RWPE2 (cell line): ENCODE measurements at regions not wholly inside any gene's neighbourhood (a gene's known extent, or its start where the extent isn't known, plus 50 kb on each side); places are given as distances from the start of the nearest gene placed in this dataset.
"Not testable (repeated sequence)": the region's sequence is repeated elsewhere in the genome, so short reads cannot be mapped to it uniquely, and the experiment has no call there.

ENCODE experiments used
- ATAC-seq: fragments of 200-7000 bp; cut with Tn5 transposase; 3 replicates; pipeline ENCODE4 v1.9.1; 2021; ENCODE audit warnings: low read depth
- DNase-seq: peaks from one replicate; pipeline ENCODE4 v3.0.0-alpha.2; 2020; ENCODE audit warnings: low spot score
- H3K27ac ChIP-seq: fragments of 450-650 bp; 2 replicates; pipeline ENCODE4 v1.5.1; 2017; ENCODE audit warnings: mild to moderate bottlenecking; ENCODE audit not compliant: poor library complexity, severe bottlenecking
- H3K27me3 ChIP-seq: fragments of 250-450 bp; sonication (Bioruptor Pico); 2 replicates; pipeline ENCODE4 v1.5.1; 2021; ENCODE audit warnings: mild to moderate bottlenecking, moderate library complexity; ENCODE audit not compliant: insufficient read depth, poor library complexity, severe bottlenecking
- H3K36me3 ChIP-seq: fragments of 250-450 bp; sonication (Bioruptor Pico); 2 replicates; pipeline ENCODE4 v1.5.1; 2020; ENCODE audit warnings: low read depth, mild to moderate bottlenecking, moderate library complexity
- H3K4me1 ChIP-seq: fragments of 250-450 bp; sonication (Bioruptor Pico); 2 replicates; pipeline ENCODE4 v1.5.1; 2021; ENCODE audit warnings: mild to moderate bottlenecking, moderate library complexity; ENCODE audit not compliant: insufficient read depth, poor library complexity, severe bottlenecking
- H3K4me3 ChIP-seq: fragments of 250-450 bp; sonication (Bioruptor Pico); 2 replicates; pipeline ENCODE4 v1.5.1; 2021; ENCODE audit warnings: mild to moderate bottlenecking, moderate library complexity; ENCODE audit not compliant: severe bottlenecking
- H3K9me3 ChIP-seq: fragments of 250-450 bp; sonication (Bioruptor Pico); 2 replicates; pipeline ENCODE4 v1.5.1; 2021; ENCODE audit warnings: mild to moderate bottlenecking, moderate library complexity; ENCODE audit not compliant: severe bottlenecking
- TF ChIP-seq, protein P1 (sequence below): fragments of 450-650 bp; IDR thresholded peaks from one replicate; pipeline ENCODE4 v1.5.1; 2017; ENCODE audit warnings: mild to moderate bottlenecking, moderate library complexity; ENCODE audit not compliant: poor library complexity, severe bottlenecking

DNA sequence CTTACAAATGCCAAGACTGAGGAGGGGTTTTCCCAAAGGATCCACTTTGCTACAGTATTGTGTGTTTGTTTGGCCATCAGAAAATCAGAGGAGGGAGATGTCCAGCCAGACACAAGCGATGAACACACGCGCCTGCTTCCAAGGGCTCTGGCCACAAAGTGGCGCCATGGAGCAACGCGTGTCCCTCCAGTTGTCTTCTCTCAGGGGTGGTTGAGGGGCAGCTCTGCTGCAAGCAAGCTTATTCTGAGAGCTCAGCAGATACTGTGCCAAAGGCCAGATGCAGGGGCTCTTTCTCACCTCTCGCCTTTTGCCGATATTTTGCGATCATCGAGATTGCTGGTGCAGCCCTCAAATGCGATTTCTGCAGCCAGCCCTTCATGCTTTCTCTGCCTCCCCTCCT lies 88.9 kb upstream of the OSBPL11 start:
- DNase-seq (no peak), ATAC-seq (no peak)
- TF ChIP-seq, protein P1, sequence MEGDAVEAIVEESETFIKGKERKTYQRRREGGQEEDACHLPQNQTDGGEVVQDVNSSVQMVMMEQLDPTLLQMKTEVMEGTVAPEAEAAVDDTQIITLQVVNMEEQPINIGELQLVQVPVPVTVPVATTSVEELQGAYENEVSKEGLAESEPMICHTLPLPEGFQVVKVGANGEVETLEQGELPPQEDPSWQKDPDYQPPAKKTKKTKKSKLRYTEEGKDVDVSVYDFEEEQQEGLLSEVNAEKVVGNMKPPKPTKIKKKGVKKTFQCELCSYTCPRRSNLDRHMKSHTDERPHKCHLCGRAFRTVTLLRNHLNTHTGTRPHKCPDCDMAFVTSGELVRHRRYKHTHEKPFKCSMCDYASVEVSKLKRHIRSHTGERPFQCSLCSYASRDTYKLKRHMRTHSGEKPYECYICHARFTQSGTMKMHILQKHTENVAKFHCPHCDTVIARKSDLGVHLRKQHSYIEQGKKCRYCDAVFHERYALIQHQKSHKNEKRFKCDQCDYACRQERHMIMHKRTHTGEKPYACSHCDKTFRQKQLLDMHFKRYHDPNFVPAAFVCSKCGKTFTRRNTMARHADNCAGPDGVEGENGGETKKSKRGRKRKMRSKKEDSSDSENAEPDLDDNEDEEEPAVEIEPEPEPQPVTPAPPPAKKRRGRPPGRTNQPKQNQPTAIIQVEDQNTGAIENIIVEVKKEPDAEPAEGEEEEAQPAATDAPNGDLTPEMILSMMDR = no peak
- Histone ChIP-seq H3K4me3 (no peak overlapping the region), H3K27me3 (no peaks in the 10 kb centered on the region), H3K4me1 (no peaks in the 10 kb centered on the region), H3K27ac (no peak overlapping the region), H3K9me3 (no peaks in the 10 kb centered on the region), H3K36me3 (no peaks in the 10 kb centered on the region)

DNA sequence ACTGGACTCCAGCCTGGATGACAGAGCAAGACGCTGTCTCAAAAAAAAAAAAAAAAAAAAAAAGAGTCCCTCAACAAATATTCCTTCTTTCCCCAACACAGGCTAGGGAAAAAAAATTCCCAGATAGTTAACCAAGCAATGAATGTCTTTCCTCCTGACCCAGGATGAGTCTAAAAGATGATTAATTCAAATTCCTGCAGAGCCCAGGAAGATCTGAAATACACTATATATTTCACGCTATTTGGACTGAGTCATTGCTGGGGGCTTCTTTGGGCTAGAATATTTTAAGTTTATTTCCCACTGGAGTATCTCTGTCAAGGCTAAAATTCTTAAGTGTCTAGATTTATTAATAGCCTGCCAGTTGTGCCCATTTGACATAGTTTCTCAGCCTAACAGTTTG lies 90.4 kb upstream of the OSBPL11 start:
- not testable (repeated sequence) for ATAC-seq, H3K27me3 ChIP-seq, H3K4me1 ChIP-seq, DNase-seq, H3K36me3 ChIP-seq, H3K27ac ChIP-seq, H3K9me3 ChIP-seq, H3K4me3 ChIP-seq

DNA sequence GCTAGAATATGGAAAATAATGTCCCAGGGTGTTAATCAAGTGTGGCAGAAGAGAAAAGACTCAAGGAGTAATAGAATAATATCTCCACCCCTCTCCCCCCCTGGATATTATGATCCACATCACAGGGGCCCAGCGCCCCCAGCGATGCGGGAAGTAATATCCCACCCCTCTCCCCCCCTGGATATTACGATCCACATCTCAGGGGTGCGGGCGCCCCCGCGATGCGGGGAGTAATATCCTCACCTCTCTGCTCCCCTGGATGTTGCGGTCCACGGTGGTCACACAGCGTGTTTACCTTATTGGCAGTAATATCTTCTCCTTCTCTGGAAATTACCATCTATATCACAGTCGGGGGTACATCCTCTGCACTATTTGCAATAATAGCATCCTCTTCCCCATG lies 97.1 kb upstream of the OSBPL11 start:
- H3K36me3 ChIP-seq = no peaks in the 10 kb centered on the region
- H3K27me3 ChIP-seq = no peaks in the 10 kb centered on the region
- DNase-seq (no peak), ATAC-seq (no peak)
- H3K27ac ChIP-seq = no peak overlapping the region
- TF ChIP-seq, protein P1 = no peak
- H3K4me1 ChIP-seq = no peaks in the 10 kb centered on the region
- H3K4me3 ChIP-seq = no peak overlapping the region
- no peaks in the 10 kb centered on the region for H3K9me3 ChIP-seq

DNA sequence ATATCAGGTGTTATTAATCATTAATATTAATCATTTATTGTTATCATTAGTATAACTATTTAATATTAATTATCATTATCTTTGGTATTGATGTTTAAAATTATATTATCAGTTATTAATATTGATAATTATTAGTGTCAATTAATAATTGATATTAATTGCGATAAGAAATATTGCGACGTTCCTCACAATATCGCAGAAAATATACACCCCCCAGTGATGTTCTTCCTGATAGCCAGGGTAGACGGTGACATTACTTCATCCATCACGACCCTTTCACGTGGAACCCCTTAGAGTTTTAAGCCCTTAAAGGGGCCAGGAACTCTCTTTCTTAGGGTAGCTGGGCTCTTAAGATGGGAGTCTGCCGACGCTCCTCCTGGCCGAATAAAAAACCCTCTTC lies 98.6 kb upstream of the OSBPL11 start:
- H3K27ac ChIP-seq = no peak overlapping the region
- H3K9me3 ChIP-seq = no peaks in the 10 kb centered on the region
- H3K36me3 ChIP-seq = no peaks in the 10 kb centered on the region
- no peak for DNase-seq
- H3K4me3 ChIP-seq = no peak overlapping the region
- H3K27me3 ChIP-seq = no peaks in the 10 kb centered on the region
- H3K4me1 ChIP-seq = no peaks in the 10 kb centered on the region
- TF ChIP-seq, protein P1 = no peak
- ATAC-seq = no peak

DNA sequence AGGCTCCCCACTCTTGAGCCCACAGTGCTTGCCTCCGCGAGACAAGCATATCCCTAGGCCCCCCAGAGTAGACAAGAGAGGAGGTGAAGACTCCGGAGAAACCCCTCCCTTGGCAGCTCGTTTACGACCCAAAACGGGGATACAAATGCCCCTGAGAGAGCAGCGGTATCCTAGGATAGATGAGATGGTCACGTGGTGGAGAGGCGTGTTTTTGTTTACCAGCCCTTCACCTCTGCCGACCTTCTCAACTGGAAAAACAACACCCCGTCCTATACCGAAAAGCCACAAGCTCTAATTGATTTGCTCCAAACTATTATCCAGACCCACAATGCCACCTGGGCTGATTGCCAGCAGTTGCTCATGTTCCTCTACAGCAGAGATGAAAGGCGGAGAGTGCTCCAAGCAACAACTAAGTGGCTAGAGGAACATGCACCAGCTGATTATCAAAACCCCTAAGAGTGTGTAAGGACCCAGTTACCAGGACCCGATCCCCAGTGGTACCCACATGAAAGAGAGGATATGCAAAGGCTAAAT lies 99.5 kb upstream of the OSBPL11 start:
- Histone ChIP-seq H3K36me3 (no peaks in the 10 kb centered on the region), H3K4me1 (no peaks in the 10 kb centered on the region), H3K9me3 (no peaks in the 10 kb centered on the region), H3K4me3 (no peak overlapping the region), H3K27me3 (no peaks in the 10 kb centered on the region), H3K27ac (no peak overlapping the region)
- DNase-seq (no peak), ATAC-seq (no peak)
- TF ChIP-seq, protein P1 = no peak
